Stimulated activated CD4-positive, alpha-beta T cell treated with anti-CD3 and anti-CD28 coated beads, Interleukin-15, amount 100 ng/mL, for 24 hours (primary cell): ENCODE measurements at regions not wholly inside any gene's neighbourhood (a gene's known extent, or its start where the extent isn't known, plus 50 kb on each side); places are given as distances from the start of the nearest gene placed in this dataset.
"Not testable (repeated sequence)": the region's sequence is repeated elsewhere in the genome, so short reads cannot be mapped to it uniquely, and the experiment has no call there.

ENCODE experiments used
- DNase-seq: peaks from one replicate; pipeline ENCODE4 v3.0.0-alpha.2; 2020

- DNase-seq: no peak
These were observed 144.4 kb downstream of the KCNRG start for GRCh38 chr13:50159607-50160006.

DNA sequence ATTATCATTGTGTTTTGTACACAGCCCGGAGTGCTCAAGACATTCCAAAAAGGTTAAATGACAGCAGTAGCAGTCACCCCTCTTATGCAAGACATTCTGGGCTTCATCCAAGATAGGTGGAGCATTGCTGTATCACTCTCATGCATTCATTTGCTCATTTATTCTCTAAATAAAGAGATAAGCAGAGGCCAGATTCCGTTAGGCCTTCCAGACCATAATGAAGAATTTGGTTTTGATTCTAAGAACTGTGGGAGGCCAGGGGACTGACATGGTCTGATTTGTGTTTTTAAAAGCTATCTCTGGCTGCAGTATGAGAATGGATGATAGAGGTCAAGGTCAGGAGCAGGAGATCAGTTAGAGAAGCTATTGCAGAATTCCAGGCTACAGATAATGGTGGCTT is 145.8 kb downstream of the KCNRG start:
- DNase-seq: no peak

DNA sequence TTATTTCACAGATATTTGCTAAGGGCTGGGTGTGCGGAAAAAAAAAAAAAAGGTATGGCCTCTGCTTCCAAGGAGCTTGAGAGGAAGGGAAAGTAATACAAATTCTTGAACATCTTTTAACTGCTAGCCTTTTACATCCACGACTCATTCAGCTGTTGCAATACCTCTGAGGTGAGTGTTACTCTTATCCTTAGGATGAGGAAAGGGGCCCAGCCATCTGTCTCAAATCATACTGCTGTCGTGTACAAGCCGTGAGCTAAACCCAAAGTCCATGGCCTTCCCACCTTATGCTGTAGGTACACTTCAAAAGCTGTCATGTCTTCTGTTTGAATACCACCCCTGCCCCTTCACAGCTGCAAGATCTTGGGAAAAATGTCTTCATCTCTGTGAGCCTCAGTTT is 146.8 kb downstream of the KCNRG start:
- DNase-seq: no peak

- no peak for DNase-seq
These were observed 147.3 kb downstream of the KCNRG start for GRCh38 chr13:50162567-50162966.

GRCh38 chr13:50167224-50167947 is 152.1 kb downstream of the KCNRG start:
- no peak for DNase-seq

- no peak for DNase-seq
These were observed 152.7 kb downstream of the KCNRG start for GRCh38 chr13:50167967-50168366.

- DNase-seq: no peak
These were observed 153.5 kb downstream of the KCNRG start for GRCh38 chr13:50168786-50169185.

DNA sequence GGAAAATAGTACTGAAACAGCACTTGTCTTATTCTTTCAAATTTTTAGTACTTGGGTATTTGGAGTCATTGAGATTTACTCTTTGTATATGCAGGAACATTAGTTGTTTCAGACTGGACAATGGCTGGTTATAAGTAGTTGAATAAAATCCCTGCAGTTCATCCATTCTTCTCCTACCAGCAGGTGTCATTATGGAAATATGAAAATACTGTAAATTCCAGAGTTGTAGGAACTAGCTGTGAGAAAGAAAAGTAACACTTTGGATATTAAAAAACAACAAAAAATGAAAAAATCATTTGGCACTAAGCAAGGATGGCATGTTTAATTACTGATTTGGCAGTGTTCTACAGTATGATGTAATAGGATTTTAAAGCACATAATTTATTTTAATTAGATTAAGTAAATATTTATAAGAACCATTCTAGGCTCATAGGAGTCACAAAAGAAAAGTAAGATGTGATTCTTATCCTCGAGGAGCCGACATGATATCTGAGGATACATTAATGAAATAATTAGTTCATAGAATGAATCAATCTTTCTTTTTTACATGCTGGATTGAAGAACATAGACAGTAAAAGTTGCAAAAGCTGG is 155.3 kb downstream of the KCNRG start:
- DNase-seq: no peak

DNA sequence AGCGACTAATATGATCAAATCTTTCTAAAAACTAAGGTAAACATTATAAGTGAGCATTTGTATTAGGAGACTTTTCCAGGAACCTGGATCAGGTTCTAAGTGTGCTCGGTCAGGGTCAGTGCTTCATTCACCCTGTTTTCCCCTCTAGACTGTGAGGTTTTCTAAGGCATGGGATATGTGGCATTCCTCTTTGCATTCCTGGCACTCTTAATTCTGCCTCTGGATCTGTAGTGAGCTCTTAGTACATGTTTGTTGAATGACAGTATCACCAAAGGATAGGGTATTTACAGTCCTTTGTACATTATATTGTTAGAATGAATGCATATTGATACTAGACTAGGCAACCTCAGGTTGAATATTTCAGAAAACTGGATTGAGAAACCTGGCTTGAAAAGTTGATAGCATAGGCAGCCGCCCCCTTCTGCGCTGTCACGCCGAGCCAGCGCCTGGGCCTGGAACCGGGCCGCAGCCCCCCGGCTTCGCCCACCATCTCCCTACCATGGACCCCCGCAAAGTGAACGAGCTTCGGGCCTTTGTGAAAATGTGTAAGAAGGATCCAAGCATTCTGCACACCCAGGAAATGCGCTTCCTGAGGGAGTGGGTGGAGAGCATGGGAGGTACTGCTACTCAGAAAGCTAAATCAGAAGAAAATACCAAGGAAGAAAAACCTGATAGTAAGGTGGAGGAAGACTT is 156.5 kb downstream of the KCNRG start:
- no peak for DNase-seq

- DNase-seq: not testable (repeated sequence)
These were observed 157.8 kb downstream of the KCNRG start for GRCh38 chr13:50173045-50173444.

DNA sequence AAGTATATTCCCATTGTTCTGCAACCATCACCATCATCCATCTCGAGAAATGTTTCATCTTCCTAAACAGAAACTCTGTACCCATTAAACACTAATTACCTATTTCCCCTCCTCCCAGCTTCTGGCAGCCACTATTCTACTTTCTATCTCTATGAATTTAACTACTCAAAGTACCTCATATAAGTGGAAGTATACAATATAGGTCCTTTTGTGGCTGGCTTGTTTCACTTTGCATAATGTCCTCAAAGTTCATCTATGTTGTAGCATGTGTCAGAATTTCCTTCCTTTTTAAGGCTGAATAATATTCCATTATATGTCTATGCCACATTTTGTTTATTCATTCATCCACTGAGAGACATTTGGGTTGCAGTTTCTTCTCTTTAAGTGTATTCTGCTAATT is 159.4 kb downstream of the KCNRG start:
- DNase-seq: no peak

DNA sequence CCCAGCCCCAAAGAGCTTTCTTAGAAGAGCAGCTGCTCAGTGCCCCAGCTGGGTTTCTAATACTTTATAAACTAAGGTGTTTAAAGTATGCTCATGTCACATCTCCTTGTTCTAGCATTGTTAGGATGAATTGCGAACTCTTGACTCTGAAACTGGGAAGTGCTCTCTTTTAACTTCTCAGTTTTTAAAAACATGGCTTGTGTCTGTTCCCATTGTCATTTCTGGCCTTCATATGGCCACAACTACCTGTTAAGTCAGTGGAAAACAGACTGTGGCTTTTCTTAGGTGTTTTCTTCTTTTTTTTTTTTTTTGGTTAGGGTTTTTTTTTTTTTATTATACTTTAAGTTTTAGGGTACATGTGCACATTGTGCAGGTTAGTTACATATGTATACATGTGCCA is 164.7 kb downstream of the KCNRG start:
- DNase-seq: no peak

DNA sequence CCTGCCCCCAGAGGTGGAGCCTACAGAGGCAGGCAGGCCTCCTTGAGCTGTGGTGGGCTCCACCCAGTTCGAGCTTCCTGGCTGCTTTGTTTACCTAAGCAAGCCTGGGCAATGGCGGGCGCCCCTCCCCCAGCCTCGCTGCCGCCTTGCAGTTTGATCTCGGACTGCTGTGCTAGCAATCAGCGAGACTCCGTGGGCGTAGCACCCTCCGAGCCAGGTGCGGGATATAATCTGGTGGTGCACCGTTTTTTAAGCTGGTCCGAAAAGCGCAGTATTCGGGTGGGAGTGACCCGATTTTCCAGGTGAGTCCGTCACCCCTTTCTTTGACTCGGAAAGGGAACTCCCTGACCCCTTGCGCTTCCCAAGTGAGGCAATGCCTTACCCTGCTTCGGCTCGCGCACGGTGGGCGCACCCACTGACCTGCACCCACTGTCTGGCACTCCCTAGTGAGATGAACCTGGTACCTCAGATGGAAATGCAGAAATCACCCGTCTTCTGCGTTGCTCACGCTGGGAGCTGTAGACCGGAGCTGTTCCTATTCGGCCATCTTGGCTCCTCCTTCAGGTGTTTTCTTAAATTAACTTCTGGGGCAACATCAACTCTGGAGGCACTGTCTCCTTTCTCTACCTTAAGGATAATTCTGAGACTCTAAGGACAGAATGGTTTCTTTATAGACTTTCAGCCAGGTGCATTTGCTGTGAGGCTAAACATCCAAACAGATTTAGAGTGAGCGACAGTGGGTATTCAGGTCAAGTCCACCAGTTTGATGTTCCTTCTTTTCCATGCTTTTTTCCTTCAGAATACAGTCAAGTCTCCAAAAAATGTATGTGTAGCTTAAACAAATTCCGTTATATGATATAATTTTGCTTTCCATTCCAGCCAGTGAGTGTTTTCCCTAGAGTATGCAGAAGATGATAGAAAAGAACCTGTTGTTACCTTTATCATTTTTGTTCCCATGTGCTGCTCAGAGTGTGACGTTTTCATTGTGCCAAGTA is 170.8 kb downstream of the KCNRG start:
- not testable (repeated sequence) for DNase-seq

- DNase-seq: no peak
These were observed 172.2 kb downstream of the KCNRG start for GRCh38 chr13:50187352-50188029.

- DNase-seq: no peak
These were observed 173.5 kb downstream of the KCNRG start for GRCh38 chr13:50188696-50189095.

- no peak for DNase-seq
These were observed 174.2 kb downstream of the KCNRG start for GRCh38 chr13:50189450-50189849.

- DNase-seq: no peak
These were observed 175.8 kb downstream of the KCNRG start for GRCh38 chr13:50191004-50191403.

GRCh38 chr13:50192272-50192813 is 177.1 kb downstream of the KCNRG start:
- no peak for DNase-seq

- DNase-seq: no peak
These were observed 179.8 kb downstream of the KCNRG start for GRCh38 chr13:50195045-50195444.

- DNase-seq: no peak
These were observed 180.9 kb downstream of the KCNRG start for GRCh38 chr13:50196118-50196517.

GRCh38 chr13:50197705-50198104 is 182.5 kb downstream of the KCNRG start:
- no peak for DNase-seq

DNA sequence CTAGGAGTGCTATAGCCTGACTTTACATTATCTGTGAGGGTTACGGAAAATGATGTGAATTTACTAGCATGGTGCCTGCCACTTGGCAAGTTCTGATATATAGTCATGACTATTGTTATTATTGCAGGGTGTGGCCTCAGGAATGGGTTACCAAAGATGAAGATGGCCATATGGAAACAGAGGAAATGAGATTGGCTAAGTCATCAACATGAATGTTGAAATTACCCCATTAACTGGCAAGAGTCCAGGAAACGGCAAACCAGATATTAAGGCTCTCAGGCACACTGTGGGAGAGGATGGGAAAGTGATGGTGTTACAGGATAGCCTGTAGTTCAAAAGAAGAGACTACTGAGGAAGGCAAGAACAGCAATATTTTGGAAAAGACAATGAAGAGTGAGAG is 183.3 kb downstream of the KCNRG start:
- DNase-seq: no peak
